GM18520 (cell line): ENCODE measurements at regions not wholly inside any gene's neighbourhood (a gene's known extent, or its start where the extent isn't known, plus 50 kb on each side); places are given as distances from the start of the nearest gene placed in this dataset.
"Not testable (repeated sequence)": the region's sequence is repeated elsewhere in the genome, so short reads cannot be mapped to it uniquely, and the experiment has no call there.

Experiments
- ATAC-seq: cut with Tn5 transposase; IDR thresholded peaks from one replicate; pipeline ENCODE4 v1.9.1; 2021; ENCODE audit not compliant: unreplicated experiment

- not testable (repeated sequence) for ATAC-seq
Measured at GRCh38 chr4:126201251-126202138, 886.7 kb downstream of the FAT4 start.

GRCh38 chr4:126202226-126202625 lies 887.5 kb downstream of the FAT4 start:
- ATAC-seq: no peak

DNA sequence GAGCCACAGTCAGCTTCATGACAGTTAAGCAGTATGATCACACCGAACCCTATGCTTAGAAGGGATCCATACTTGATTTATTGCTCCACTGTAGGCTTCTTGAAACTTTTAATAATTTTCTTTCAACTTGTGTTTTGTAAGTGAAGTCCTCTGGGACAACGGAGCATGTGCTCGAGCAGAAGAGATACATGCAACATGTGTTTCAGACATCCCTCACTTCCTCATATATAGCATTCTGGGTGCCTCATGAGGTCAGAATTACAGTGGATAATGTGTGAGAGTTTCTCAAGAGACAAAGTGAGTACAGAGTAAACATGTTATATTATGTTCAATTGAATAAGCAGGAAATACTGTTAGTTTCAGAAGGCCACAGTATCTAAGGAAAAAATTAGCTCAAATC lies 893.2 kb downstream of the FAT4 start:
- ATAC-seq: no peak

DNA sequence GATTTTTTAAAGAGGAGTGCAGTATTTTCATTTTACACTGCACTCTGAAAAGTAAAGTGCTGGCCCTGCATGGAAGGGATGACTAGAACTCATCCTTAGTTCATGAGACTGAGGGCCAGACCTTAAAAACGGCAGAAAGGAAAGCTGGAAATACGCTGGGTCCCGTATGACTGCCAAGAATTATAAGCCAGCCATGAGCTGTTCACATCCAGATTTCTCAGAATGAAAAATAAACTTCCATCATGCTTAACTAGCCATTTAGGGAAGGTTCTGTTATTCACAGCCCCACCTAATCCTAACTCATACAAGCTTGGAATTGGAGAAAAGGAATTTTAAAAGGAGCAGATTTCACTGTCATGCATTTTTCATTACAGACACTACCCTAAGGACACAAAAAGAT lies 894.4 kb downstream of the FAT4 start:
- no peak for ATAC-seq

DNA sequence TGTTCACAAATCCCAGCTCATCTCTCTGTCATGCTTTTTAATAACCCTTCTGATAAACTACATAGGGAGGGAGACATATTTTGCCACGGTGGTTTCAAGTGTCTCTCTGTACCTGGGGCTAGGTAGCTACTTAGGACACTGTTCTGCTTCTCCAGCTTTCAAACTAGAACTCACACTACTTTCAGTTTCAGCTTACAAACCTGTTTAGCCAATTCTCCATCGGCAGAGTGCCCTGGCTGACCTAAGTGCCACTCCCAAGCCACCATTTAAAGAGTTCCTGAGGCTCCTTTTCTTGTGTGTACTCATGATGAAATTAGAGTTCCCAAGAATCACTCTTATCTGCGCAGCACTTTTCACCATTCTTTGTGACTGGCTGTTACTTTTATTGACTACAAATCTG lies 899.2 kb downstream of the FAT4 start:
- ATAC-seq: no peak

GRCh38 chr4:126215759-126216158 lies 901.0 kb downstream of the FAT4 start:
- no peak for ATAC-seq

GRCh38 chr4:126216611-126217010 lies 901.9 kb downstream of the FAT4 start:
- ATAC-seq: no peak

GRCh38 chr4:126221282-126221681 lies 906.5 kb downstream of the FAT4 start:
- ATAC-seq: no peak

GRCh38 chr4:126221717-126222340 lies 907.1 kb downstream of the FAT4 start:
- ATAC-seq: no peak

GRCh38 chr4:126223784-126224407 lies 909.1 kb downstream of the FAT4 start:
- ATAC-seq: no peak

DNA sequence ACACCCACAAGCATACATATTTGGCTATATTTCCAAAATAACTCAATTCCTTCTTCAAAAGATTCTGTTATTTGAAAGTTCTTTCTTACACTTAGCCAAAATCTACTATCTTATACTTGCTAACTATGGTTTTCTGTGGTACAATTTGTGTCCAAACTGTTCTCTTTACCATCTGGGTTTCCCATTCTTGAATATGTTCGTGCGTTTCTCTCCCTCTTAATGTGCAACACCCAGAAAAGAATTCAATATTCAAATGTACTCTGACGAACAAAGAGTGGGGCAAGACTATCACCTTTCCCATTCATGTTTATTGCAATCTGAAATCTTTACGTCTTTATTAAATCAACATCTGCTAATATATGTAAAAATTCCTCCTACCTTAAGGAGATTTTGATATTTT lies 912.7 kb downstream of the FAT4 start:
- ATAC-seq: no peak

DNA sequence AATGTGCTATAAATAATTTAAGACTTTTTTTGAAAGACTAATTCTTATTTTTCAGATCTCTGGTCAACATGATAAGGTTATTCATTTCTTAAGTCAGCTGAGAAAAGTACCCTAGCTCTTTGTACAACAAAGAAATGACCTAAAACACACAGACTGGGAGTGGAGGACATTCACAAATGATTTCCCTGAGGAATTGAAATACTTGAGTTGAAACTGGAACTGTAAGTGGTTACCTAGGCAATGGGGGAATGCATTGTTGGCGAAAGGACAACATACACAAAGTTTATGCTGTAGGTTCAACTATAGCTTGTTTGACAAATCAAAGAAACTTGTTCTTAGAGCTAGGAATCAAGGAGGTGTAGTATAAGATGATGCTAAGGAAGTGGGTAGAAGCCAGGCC lies 915.5 kb downstream of the FAT4 start:
- no peak for ATAC-seq

DNA sequence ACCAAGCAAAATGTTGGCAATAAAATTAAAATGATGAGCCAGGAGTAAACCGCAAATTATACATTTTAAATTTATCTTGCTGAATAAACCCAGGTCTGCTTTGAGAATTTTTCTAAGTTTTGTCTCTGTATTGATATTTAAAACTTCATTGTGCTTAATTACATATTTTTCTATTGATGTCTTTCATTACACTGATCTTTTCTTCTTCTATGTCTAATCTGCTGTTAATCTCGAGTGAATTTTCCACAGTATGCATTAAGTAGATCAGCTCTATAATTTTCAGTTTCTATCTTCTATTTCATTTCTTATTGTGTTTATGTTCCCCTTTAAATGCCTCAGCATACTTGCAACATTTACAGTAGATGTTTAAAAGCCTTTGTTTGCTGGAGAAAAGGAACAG lies 918.7 kb downstream of the FAT4 start:
- no peak for ATAC-seq

GRCh38 chr4:126238013-126238412 lies 923.3 kb downstream of the FAT4 start:
- no peak for ATAC-seq

GRCh38 chr4:126241634-126242033 lies 926.9 kb downstream of the FAT4 start:
- ATAC-seq: no peak

GRCh38 chr4:126242679-126243390 lies 928.1 kb downstream of the FAT4 start:
- ATAC-seq: no peak

- ATAC-seq: no peak
Measured at GRCh38 chr4:126247409-126247808, 932.7 kb downstream of the FAT4 start.

- no peak for ATAC-seq
Measured at GRCh38 chr4:126250006-126250405, 935.3 kb downstream of the FAT4 start.

DNA sequence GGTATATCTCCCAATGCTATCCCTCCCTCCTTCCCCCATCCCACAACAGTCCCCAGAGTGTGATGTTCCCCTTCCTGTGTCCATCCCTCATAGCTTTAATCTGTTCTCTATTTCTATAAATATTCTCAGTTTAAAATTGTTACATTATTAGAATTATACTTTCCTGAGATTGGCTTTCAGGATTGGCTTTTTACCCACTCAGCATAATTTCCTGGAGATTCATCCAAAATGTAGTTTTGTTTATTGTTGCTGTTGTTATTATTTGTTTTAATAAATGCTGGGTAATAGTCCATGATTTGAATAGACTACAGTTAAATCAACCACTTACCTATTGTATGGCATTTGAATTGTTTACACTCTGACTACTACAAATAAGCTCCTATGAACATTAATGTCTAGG lies 936.4 kb downstream of the FAT4 start:
- ATAC-seq: no peak

GRCh38 chr4:126262665-126263064 lies 947.9 kb downstream of the FAT4 start:
- no peak for ATAC-seq

GRCh38 chr4:126264839-126265238 lies 950.1 kb downstream of the FAT4 start:
- ATAC-seq: no peak
